LNCaP clone FGC (cell line): ENCODE measurements at regions not wholly inside any gene's neighbourhood (a gene's known extent, or its start where the extent isn't known, plus 50 kb on each side); places are given as distances from the start of the nearest gene placed in this dataset.

ENCODE experiments used
- DNase-seq: peaks from one replicate; pipeline ENCODE4 v3.0.0-alpha.2; 2011; ENCODE audit warnings: low read depth
- H3K4me3 ChIP-seq: 2 replicates; pipeline ENCODE4 v1.5.1; 2011; ENCODE audit warnings: mild to moderate bottlenecking, low read depth, low read length, control low read depth
- CTCF ChIP-seq: IDR thresholded peaks from 2 replicates; pipeline ENCODE4 v1.5.1; 2012; ENCODE audit warnings: mild to moderate bottlenecking; ENCODE audit not compliant: control insufficient read depth, insufficient read depth; ENCODE audit errors: extremely low read depth

DNA sequence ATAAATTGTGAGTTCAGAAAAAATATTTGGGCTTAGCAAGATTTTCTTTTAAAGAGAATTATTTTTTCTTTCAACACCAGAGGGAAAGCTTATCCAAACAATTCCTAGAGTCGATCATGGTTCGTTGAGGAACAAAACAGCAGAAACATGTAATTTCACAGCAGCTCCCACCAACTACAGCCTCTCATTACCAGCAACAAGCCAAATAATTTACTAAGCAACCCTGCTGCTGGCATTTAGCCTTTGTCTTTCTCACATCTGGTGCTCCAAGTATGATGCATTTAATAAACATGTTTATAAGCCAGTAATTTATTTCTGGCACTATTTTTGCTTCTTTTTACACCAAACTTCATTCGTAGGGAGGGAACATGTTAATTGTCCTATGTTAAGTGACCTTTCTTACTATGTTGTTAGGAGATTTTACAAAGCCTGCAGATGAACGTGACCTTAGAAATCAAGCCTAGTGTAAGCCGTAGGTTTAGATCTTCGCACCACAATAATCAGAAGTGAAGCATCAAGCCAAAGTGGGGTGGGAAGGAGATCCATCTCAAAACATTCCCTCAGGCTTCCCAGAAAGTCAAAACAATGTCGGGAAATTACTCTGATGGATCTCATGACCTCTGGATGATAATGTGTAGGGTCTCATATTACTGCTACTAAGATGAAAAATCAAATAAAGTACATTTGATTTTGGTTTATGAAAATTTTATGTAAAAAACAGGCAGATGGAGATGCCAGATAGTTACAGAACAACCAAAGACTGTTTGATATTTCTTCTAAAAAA lies 128.4 kb downstream of the RPAP3 start:
- TF ChIP-seq CTCF: no peak
- no peak overlapping the region for H3K4me3 ChIP-seq
- no peak for DNase-seq

DNA sequence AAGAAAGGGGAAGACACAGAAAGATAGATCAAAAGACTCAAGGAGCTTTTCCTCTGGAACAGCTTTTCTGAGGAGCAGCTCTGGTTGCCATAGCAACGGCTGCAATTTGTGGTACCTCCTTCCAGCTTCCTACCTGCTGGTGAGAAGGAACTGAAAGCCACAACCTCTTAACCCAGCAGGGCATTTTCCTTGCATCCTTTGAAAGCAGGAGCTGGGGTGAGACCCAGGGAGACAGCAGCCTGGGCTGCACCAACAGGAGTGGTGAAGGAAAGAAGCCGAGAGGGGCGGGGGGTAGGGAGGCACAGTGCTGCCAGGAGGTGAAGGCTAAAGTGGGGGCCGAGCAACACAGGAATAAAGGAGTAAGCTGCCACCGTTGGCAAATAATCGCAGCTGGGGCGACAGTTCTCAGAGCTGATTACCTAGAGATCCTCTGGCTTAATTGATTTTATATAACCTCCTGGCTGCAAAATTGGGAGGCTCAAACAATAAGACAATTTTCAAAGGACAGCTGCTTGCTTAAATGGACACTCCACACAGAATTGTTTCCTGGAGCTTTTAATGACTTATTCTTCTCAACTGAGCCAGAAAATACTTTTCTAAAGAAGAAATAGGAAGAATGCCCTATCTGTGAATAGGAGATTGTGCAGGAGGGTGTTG lies 129.4 kb downstream of the RPAP3 start:
- TF ChIP-seq CTCF: no peak
- DNase-seq: no peak
- H3K4me3 ChIP-seq: no peak overlapping the region

DNA sequence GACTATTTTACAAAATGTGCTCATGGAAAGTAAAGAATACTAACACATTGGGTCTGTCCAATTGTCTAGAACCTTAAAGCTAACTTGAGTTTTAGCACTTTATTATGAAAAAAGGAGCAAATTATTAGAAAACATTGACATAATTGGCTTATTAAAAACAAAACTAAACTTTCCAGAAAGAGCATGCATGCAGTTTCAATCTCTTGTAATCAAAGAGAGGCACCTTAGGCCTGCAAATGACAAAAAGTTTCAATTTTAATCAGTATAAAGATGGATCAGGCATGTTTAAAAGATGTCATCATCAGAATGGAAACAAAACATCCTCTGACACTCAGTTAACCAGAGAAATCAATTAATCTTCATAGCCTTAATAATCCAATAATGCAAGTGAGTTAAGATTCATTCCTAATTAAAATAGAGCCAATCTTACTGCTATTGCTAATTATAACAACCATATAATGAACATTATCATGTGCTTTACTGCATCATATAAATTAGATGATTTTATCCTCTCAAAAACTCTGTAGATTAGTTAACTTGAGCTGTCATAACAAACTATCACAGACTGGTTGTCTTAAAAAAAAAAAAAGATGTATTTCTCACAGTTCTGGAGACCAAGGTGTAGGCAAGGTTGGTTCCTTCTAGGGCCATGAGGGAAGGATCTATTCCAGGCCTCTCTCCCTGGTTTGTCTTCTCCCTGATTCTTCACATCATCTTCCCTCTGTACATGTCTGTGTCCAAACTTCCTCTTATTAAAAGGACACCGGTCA lies 131.4 kb downstream of the RPAP3 start:
- no peak overlapping the region for H3K4me3 ChIP-seq
- TF ChIP-seq CTCF: no peak
- no peak for DNase-seq

DNA sequence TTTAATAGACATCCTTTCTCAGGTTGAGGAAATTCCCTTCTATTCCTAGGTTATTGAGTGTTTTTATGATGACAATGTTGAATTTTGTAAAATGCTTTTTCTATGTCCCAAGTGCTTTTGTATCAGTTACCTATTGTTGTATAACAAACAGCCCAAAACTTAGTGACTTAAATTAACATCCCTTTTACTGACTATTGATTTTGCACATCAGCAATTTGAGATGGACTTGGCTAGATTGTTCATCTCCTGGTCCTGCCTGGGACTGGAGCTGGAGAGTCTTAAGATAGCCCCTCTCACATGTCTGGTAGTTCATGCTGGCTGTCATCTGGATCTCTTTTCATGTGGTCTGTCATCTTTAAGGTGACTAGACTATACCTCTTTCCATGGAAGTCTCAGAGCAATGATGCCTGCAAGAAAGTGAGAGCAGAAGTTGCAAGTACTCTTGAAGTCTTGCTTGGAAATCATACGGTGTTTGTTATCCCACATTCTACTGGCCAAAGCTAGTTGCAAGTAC lies 132.6 kb downstream of the RPAP3 start:
- no peak for TF ChIP-seq CTCF
- H3K4me3 ChIP-seq: no peak overlapping the region
- no peak for DNase-seq

DNA sequence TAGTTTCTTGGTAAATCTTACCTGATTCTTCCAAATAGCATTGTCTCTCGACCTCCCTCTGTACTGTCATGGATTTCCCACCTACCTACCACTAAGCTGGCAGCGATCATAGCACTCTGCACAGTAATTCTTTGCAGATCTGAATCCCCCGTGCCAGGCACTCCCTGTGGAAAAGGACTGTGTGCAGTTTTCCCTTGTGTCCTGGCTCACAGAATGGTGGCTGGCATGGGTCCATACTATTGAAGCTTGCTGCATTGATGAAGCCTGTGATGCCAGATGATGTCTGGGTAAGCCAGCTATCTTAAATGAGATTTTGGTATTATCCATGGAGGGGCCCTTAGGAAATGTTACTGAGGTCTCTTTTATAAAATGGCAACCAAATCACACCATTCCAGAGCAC lies 135.7 kb downstream of the RPAP3 start:
- no peak for DNase-seq
- TF ChIP-seq CTCF: no peak
- no peak overlapping the region for H3K4me3 ChIP-seq

DNA sequence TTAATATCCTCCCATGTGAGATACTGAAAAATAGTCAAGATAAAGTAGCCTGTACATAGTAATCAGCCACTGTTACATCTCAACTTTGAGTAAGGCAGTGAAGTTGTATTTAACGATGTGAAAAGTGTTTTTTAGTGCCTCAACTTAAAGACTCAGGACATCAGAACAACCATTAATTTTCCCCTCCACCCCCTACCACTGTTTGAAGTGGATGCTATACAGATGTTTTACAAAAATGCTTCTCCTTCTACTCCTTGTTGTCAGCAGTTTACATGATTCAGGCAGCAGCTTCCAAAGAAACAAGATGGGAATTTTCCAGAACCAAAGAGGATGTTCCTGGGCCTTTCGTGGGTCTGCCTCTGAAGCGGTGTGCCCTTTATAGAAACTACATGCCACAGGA lies 143.6 kb downstream of the RPAP3 start:
- no peak overlapping the region for H3K4me3 ChIP-seq
- no peak for TF ChIP-seq CTCF
- no peak for DNase-seq
